ENCODE measurements at regions not wholly inside any gene's neighbourhood (a gene's known extent, or its start where the extent isn't known, plus 50 kb on each side); places are given as distances from the start of the nearest gene placed in this dataset.

GRCh38 chr10:3895045-3895631, 110.1 kb upstream of the KLF6 start:
- DNase-seq (no peak), ATAC-seq (no peak)
- H3K4me3 ChIP-seq (ENCODE audit: low read length), result no peak overlapping the region
- Mint-ChIP-seq H3K4me3 (no peak overlapping the region), H3K27ac (no peak overlapping the region), H3K4me1 (peaks cover 23 to 26% of the 10 kb centered on the region in 2 donors), H3K27me3 (ENCODE audit: low read depth in 2 of 2) (no peaks in the 10 kb centered on the region), H3K36me3 (no peaks in the 10 kb centered on the region), H3K9me3 (no peaks in the 10 kb centered on the region)
- TF ChIP-seq CTCF (IDR thresholded peaks at IDR 0.05), result no peak
- no peaks in the 10 kb centered on the region for H3K9me3 ChIP-seq (ENCODE audit: control insufficient read depth, insufficient read depth, low read length)
- no peak overlapping the region for H3K27ac ChIP-seq (ENCODE audit: low read length)
- intact Hi-C loops (cut with micrococcal nuclease), result no loop called here
- no peaks in the 10 kb centered on the region for H3K27me3 ChIP-seq (ENCODE audit: control insufficient read depth, insufficient read depth, low read length)
- 90% methylated on average over 5 of the region's 5 CpGs for WGBS (ENCODE audit: insufficient coverage)
- no peaks in the 10 kb centered on the region for H3K36me3 ChIP-seq (ENCODE audit: control insufficient read depth, insufficient read depth, low read length)
- H3K4me1 ChIP-seq (ENCODE audit: control insufficient read depth, insufficient read depth, low read length), result peaks cover 32% of the 10 kb centered on the region

- Histone ChIP-seq H3K27ac (ENCODE audit: low read length) (peak overlapping the region; percentile 92), H3K9me3 (ENCODE audit: control insufficient read depth, insufficient read depth, low read length) (no peaks in the 10 kb centered on the region), H3K4me1 (ENCODE audit: control insufficient read depth, insufficient read depth, low read length) (peaks cover 32% of the 10 kb centered on the region), H3K36me3 (ENCODE audit: control insufficient read depth, insufficient read depth, low read length) (no peaks in the 10 kb centered on the region), H3K27me3 (ENCODE audit: control insufficient read depth, insufficient read depth, low read length) (no peaks in the 10 kb centered on the region), H3K4me3 (ENCODE audit: low read length) (no peak overlapping the region)
- Mint-ChIP-seq H3K36me3 (no peaks in the 10 kb centered on the region), H3K9me3 (no peaks in the 10 kb centered on the region), H3K4me3 (peak overlapping the region; percentile 13), H3K27me3 (ENCODE audit: low read depth in 2 of 2) (no peaks in the 10 kb centered on the region), H3K27ac (peak overlapping the region in 1 of 2 donors; percentile 70), H3K4me1 (peaks cover 23 to 26% of the 10 kb centered on the region in 2 donors)
- TF ChIP-seq CTCF (IDR thresholded peaks at IDR 0.05), result no peak
- WGBS (ENCODE audit: insufficient coverage), result 88% methylated on average over 5 of the region's 10 CpGs
- ATAC-seq (no peak), DNase-seq (peak in 1 of 2 donors; percentile 45)
- intact Hi-C loops (cut with micrococcal nuclease), result loop anchor here (5.0 kb wide), 2 partner anchors 53 to 82 kb away; no protein-coding TSS in a partner anchor
Observed at GRCh38 chr10:3893901-3894563, 109.0 kb upstream of the KLF6 start.

GRCh38 chr10:3892440-3893425, 107.7 kb upstream of the KLF6 start:
- no peak for TF ChIP-seq CTCF (IDR thresholded peaks at IDR 0.05)
- no peaks in the 10 kb centered on the region for H3K27me3 ChIP-seq (ENCODE audit: control insufficient read depth, insufficient read depth, low read length)
- H3K9me3 ChIP-seq (ENCODE audit: control insufficient read depth, insufficient read depth, low read length), result no peaks in the 10 kb centered on the region
- ATAC-seq, result peak; percentile 79 to 92 (median 90)
- WGBS (ENCODE audit: insufficient coverage), result 15% methylated on average over 6 of the region's 9 CpGs
- H3K36me3 Mint-ChIP-seq, result no peaks in the 10 kb centered on the region
- peak; percentile 25 to 83 for DNase-seq
- H3K27ac Mint-ChIP-seq, result peak overlapping the region; percentile 80 to 93
- H3K4me1 ChIP-seq (ENCODE audit: control insufficient read depth, insufficient read depth, low read length), result peaks cover 36% of the 10 kb centered on the region
- H3K4me3 Mint-ChIP-seq, result peak overlapping the region; percentile 75
- no peaks in the 10 kb centered on the region for H3K36me3 ChIP-seq (ENCODE audit: control insufficient read depth, insufficient read depth, low read length)
- peaks cover 23 to 26% of the 10 kb centered on the region in 2 donors for H3K4me1 Mint-ChIP-seq
- no peaks in the 10 kb centered on the region for H3K9me3 Mint-ChIP-seq
- intact Hi-C loops (cut with micrococcal nuclease), result loop anchor here (5.0 kb wide), 2 partner anchors 55 to 80 kb away; no protein-coding TSS in a partner anchor
- H3K27me3 Mint-ChIP-seq (ENCODE audit: low read depth in 2 of 2), result no peaks in the 10 kb centered on the region
- H3K4me3 ChIP-seq (ENCODE audit: low read length), result no peak overlapping the region
- H3K27ac ChIP-seq (ENCODE audit: low read length), result peak overlapping the region; percentile 92

Measured in natural killer cell (primary cell).